Sigmoid colon (tissue), 6 donors: ENCODE measurements at regions not wholly inside any gene's neighbourhood (a gene's known extent, or its start where the extent isn't known, plus 50 kb on each side); places are given as distances from the start of the nearest gene placed in this dataset.
A peak's percentile ranks its signal among the peaks of the same experiment; 100 is the strongest.
"Not testable (repeated sequence)": the region's sequence is repeated elsewhere in the genome, so short reads cannot be mapped to it uniquely, and the experiment has no call there.

ENCODE experiments used
- DNase-seq: peaks from one replicate; pipeline ENCODE4 v3.0.0-alpha.2; 2019
- H3K27ac ChIP-seq, 4 donors: fragments of 200-600 bp; sonication (generic); one replicate each; pipeline ENCODE4 v1.5.1; 2016 to 2019; ENCODE audit warnings: mild to moderate bottlenecking in 1 of 4
- H3K27me3 ChIP-seq, 3 donors: fragments of 200-600 bp; sonication (generic); one replicate each; pipeline ENCODE4 v1.5.1; 2019; ENCODE audit warnings: mild to moderate bottlenecking in 1 of 3
- H3K36me3 ChIP-seq, 4 donors: fragments of 200-600 bp; sonication (generic); one replicate each; pipeline ENCODE4 v1.5.1; 2016 to 2019
- H3K4me1 ChIP-seq, 4 donors: fragments of 200-600 bp; sonication (generic); one replicate each; pipeline ENCODE4 v1.5.1; 2017 to 2019
- H3K4me3 ChIP-seq, 4 donors: fragments of 200-600 bp; sonication (generic); one replicate each; pipeline ENCODE4 v1.5.1; 2017 to 2019; ENCODE audit warnings: mild to moderate bottlenecking in 2 of 4, moderate library complexity in 1 of 4
- H3K9me3 ChIP-seq, 4 donors: fragments of 200-600 bp in 3 of 4; sonication (generic) in 3 of 4; one replicate each; pipeline versions ENCODE4 v1.5.1 to v1.6.1; 2013 to 2019
- CTCF ChIP-seq, 4 experiments: fragments of 450-650 bp in 3 of 4; fragments of 200-600 bp in 1 of 4; IDR thresholded peaks; one replicate each; pipeline ENCODE4 v1.5.1; 2016 to 2019; ENCODE audit warnings: antibody characterized with exemption in 4 of 4, mild to moderate bottlenecking in 3 of 4, moderate library complexity in 2 of 4
- EP300 ChIP-seq, 4 donors: sonication (generic); formaldehyde crosslinking; IDR thresholded peaks; one replicate each; pipeline ENCODE4 v1.6.1; 2017; ENCODE audit warnings: antibody characterized with exemption in 4 of 4
- POLR2A ChIP-seq, 2 donors: fragments of 450-650 bp; IDR thresholded peaks; one replicate each; pipeline ENCODE4 v1.6.1; 2016; ENCODE audit warnings: antibody characterized with exemption in 2 of 2, mild to moderate bottlenecking in 2 of 2, moderate library complexity in 2 of 2
- POLR2AphosphoS5 ChIP-seq, 4 donors: sonication (generic); formaldehyde crosslinking; IDR thresholded peaks; one replicate each; pipeline ENCODE4 v1.6.1; 2017; ENCODE audit warnings: antibody characterized with exemption in 4 of 4
- WGBS, 2 donors: extraction: QIAGEN DNeasy Blood & Tissue Kit; methylation state at CpG; one replicate each; pipeline ENCODE4 v1.1.7; 2013; 5-methylcytosine and 5-hydroxymethylcytosine counted together
- intact Hi-C: fragments of 100-400 bp; cut with DNase I; formaldehyde crosslinking; loops from one replicate; pipeline ENCODE4 v1.15.1; 2023
- donor health status: healthy with polysubstance abuse.
- donor health status: healthy.

GRCh38 chr3:152646004-152646403, 188.9 kb upstream of the P2RY1 start:
- no peak for TF ChIP-seq POLR2AphosphoS5 (IDR thresholded peaks at IDR 0.05)
- TF ChIP-seq POLR2A (IDR thresholded peaks at IDR 0.05): no peak
- no peak for TF ChIP-seq CTCF (IDR thresholded peaks at IDR 0.05)
- no peak for TF ChIP-seq EP300 (IDR thresholded peaks at IDR 0.05)
- intact Hi-C loops: no loop called here
- H3K4me3 ChIP-seq: no peak overlapping the region
- peaks cover 0 to 4% (median 0%) of the 10 kb centered on the region in 4 donors for H3K4me1 ChIP-seq
- peaks cover 0 to 3% (median 0%) of the 10 kb centered on the region in 4 donors for H3K9me3 ChIP-seq
- no peak for DNase-seq
- WGBS, 2 donors: 21 to 67% methylated on average over 4 of the region's 4 CpGs
- no peak overlapping the region for H3K27ac ChIP-seq
- H3K27me3 ChIP-seq: no peaks in the 10 kb centered on the region
- H3K36me3 ChIP-seq: no peaks in the 10 kb centered on the region

GRCh38 chr3:152650177-152650576, 184.8 kb upstream of the P2RY1 start:
- no peak for TF ChIP-seq CTCF (IDR thresholded peaks at IDR 0.05)
- TF ChIP-seq POLR2AphosphoS5 (IDR thresholded peaks at IDR 0.05): peak in 1 of 4 donors; percentile 27
- WGBS, 2 donors: 43 to 71% methylated on average over 4 of the region's 4 CpGs
- intact Hi-C loops: no loop called here
- Histone ChIP-seq H3K9me3 (peaks cover 0 to 1% (median 0%) of the 10 kb centered on the region in 4 donors), H3K4me3 (peak overlapping the region in 1 of 4 donors; percentile 7), H3K27me3 (no peaks in the 10 kb centered on the region), H3K27ac (peak overlapping the region in 2 of 4 donors; percentile 1 to 43), H3K36me3 (no peaks in the 10 kb centered on the region), H3K4me1 (peaks cover 0 to 7% (median 2%) of the 10 kb centered on the region in 4 donors)
- no peak for DNase-seq

GRCh38 chr3:152650923-152651322, 184.0 kb upstream of the P2RY1 start:
- peak overlapping the region in 2 of 4 donors; percentile 1 to 43 for H3K27ac ChIP-seq
- H3K4me1 ChIP-seq, DNase-seq, H3K27me3 ChIP-seq, H3K9me3 ChIP-seq, intact Hi-C loops, H3K4me3 ChIP-seq, H3K36me3 ChIP-seq: not testable (repeated sequence)
- 89 to 94% methylated on average over 4 of the region's 4 CpGs for WGBS, 2 donors

GRCh38 chr3:152656214-152656971, 178.5 kb upstream of the P2RY1 start:
- H3K9me3 ChIP-seq: no peaks in the 10 kb centered on the region
- H3K27me3 ChIP-seq: no peaks in the 10 kb centered on the region
- intact Hi-C loops: no loop called here
- no peaks in the 10 kb centered on the region for H3K36me3 ChIP-seq
- no peak for DNase-seq
- WGBS, 2 donors: 38 to 63% methylated on average over 10 of the region's 10 CpGs
- H3K27ac ChIP-seq: peak overlapping the region in 3 of 4 donors; percentile 4 to 39 (median 8)
- TF ChIP-seq EP300 (IDR thresholded peaks at IDR 0.05) (no peak), CTCF (IDR thresholded peaks at IDR 0.05) (no peak), POLR2A (IDR thresholded peaks at IDR 0.05) (no peak), POLR2AphosphoS5 (IDR thresholded peaks at IDR 0.05) (no peak)
- H3K4me1 ChIP-seq: peaks cover 0 to 7% (median 0%) of the 10 kb centered on the region in 4 donors
- peak overlapping the region in 2 of 4 donors; percentile 2 to 12 for H3K4me3 ChIP-seq

- no peak for TF ChIP-seq POLR2AphosphoS5 (IDR thresholded peaks at IDR 0.05)
- no peak for TF ChIP-seq EP300 (IDR thresholded peaks at IDR 0.05)
- no peak for TF ChIP-seq POLR2A (IDR thresholded peaks at IDR 0.05)
- TF ChIP-seq CTCF (IDR thresholded peaks at IDR 0.05): no peak
- Histone ChIP-seq H3K4me3 (no peak overlapping the region), H3K27ac (peak overlapping the region in 3 of 4 donors; percentile 4 to 39 (median 8)), H3K9me3 (no peaks in the 10 kb centered on the region), H3K36me3 (no peaks in the 10 kb centered on the region), H3K27me3 (no peaks in the 10 kb centered on the region), H3K4me1 (peaks cover 0 to 5% (median 0%) of the 10 kb centered on the region in 4 donors)
- intact Hi-C loops: no loop called here
- DNase-seq: no peak
Observed at GRCh38 chr3:152656972-152657355, 178.0 kb upstream of the P2RY1 start.
